Fibroblast of skin of right biceps (primary cell): ENCODE measurements at regions not wholly inside any gene's neighbourhood (a gene's known extent, or its start where the extent isn't known, plus 50 kb on each side); places are given as distances from the start of the nearest gene placed in this dataset.
"Not testable (repeated sequence)": the region's sequence is repeated elsewhere in the genome, so short reads cannot be mapped to it uniquely, and the experiment has no call there.

Experiments
- DNase-seq: peaks from one replicate; pipeline ENCODE4 v3.0.0-alpha.2; 2013

DNA sequence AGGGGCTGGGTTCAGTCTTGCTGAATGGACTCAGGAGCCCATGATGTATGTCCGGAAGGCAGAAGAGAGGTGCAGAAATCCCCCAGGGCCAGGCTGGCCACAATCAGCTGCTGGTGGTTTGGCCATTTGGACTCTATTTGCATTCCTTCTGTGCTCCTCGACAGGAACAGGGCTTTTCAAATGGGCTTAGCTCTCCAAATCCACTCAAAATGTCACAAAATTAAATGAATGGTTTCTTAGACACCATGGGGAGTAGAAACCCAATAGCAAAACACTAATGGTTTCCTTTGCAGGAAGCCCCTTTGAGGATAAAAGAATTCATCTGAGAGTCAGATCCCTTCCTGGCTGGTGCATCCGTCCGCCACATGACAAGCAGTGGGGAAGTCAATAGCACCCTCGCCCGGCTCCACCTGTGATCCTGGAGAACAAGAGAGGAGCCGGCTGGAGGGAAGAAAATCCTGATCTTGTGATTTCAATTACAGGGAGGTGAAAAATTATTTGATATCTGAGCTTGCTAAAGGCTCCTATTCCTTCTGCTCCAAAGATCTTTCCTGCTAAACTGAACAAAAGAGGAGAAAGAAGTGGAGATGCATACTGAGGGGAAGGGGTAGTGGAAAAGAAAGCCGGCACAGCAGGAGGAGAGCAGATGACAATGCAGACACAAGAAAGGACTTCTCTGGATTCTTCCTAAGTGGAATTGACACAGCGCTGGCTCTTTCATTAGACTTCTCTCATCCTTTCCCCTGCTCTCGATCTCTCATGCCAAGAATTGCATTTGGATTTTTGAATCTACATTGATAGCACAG, 190.7 kb downstream of the C7orf25 start:
- DNase-seq: peak; percentile 23

DNA sequence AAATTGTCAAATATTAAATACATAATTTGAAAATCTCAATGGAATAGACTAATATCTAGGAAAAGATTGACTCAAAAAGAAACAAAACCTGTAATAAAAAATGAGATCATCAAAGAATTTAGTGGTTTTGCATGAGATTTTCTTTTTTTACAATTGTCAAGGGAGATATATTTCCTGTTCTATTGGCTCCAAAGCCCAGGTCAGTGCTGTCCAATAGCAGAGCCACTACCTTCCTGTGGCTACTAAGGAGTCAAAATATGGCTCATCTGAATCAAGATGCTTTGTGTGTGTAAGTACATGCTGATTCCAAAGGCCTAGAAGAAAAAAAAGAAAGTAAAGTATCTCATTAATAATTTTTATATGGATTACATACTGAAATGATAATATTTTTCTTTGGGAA, 191.9 kb downstream of the C7orf25 start:
- peak; percentile 29 for DNase-seq

DNA sequence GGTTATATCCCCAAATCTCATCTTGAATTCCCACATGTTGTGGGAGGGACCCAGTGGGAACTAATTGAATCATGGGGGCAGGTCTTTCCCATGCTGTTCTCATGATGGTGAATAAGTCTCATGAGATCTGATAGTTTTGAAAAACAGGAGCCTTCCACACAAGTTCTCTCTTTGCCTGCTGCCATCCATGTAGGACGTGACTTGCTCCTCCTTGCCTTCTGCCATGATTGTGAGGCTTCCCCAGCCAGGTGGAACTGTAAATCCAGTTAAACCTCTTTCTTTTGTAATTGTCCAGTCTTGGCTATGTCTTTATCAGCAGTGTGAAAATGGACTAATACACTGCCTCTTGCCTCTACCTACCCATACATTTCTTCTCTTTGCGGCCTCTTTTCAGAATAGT, 193.4 kb downstream of the C7orf25 start:
- DNase-seq: not testable (repeated sequence)

DNA sequence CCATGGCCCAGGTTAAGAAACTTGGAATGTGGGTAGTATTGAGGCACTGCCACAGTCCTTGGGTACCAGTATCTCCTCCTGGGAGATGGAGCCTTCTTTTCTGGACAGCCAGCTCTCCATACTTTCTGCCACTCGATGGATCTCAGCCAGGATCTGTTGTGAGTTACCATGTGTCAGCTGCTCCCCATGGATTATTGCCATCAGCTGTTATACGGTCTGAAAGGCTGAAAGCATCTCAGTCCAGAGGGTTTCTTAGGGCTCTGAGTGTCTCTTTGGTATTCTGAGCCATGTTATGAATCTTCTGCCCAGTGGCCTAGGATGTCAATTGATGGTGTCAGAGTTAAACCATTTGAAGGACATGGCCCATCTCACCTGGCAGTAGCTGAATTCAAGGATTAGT, 197.5 kb downstream of the C7orf25 start:
- no peak for DNase-seq

DNA sequence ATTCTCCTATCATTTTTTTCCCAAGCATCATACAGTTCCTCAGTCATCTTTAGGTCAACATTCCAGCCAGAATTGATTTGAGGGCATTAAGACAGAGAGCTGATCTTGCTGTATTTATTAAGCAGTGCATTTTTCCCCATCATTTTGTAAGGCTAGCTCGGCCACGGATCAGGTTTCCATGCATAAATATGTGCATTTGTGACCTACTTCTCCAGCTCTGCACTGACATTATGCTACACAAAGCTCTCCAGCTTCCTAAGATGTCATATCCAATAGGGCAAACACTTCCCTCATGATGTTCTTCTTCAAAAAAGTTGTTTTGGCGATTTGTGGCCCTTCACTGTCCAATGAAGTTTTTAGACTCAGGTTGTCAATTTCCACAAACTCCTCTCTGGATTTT, 202.6 kb downstream of the C7orf25 start:
- DNase-seq: no peak

DNA sequence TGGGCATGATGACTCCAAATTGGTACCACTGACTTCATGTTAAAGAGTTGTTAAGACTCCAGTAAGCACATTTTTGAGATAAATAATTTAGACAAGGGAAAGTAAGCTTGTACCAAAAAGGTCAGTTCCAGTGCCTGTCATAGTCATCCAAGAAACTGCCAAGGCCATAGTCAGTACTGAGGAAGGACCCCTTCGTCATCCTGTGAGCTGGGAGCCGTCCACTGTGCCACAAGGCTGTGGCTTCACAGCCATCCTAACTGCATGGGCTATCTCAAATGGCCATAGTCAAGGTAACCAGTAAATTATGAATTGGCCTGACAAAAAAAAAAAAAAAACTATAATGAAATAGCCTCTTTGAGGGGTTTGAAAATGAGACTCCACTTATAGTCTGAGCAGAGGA, 207.2 kb downstream of the C7orf25 start:
- DNase-seq: no peak

DNA sequence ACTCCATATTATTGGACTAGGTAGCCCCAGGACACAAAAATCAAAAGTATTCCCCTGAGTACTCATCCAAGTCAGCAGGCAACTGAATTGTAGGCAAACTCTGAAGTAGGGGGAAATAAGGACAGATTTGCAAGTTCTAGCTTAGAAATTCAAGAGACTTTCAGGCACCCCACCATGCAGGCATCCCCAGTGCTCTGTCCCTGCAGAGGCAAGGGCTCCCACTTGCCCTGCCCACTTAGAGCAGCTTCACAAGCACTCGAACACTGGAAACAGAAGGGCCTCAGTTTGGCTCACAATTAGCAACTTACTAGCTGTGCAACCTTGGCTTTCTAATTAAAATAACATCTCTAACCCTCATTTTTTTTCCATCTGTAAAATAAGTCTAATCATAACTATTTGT, 209.2 kb downstream of the C7orf25 start:
- no peak for DNase-seq

DNA sequence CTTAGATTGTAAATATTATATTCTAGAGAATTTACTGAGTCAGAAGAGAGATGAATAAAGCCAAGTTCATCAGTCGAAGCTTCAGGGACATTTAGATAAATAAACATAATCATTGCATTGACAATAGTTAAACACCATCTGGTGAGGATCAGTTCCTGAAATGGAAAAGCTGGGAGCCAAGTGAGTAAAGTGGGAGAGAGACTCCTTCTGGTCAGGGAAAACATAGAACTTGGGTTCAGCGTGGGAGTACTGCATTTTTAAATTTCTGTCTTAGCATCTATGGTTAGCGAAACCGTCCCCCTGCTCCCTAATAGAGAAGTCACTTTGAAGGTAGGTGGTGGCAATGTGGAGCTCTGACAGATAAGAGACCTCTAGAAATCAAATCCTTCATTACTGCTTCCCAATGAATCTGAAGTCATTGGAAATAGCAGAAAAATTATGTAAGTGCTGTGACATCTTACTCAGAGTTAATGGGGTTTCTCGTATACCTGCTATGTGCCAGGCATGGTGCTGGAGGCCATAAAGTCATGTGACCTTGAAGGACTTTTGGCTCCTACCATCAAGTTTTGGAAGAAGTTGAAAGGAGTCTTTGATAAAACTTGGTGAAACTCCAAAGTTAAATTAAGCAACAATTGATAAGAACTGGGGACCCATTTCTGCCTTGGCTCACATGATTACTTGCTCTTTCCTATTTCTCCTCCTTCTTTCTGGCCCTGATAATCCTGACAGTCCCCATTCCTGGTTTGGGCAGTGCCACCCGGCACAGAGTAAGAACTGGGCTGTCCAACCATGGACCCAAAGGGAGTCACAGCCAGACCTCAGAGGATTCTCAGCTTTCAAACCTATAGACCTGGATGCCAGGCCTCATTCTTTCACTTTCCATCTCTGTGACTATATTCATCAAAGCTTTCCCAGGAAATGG, 211.2 kb downstream of the C7orf25 start:
- no peak for DNase-seq

DNA sequence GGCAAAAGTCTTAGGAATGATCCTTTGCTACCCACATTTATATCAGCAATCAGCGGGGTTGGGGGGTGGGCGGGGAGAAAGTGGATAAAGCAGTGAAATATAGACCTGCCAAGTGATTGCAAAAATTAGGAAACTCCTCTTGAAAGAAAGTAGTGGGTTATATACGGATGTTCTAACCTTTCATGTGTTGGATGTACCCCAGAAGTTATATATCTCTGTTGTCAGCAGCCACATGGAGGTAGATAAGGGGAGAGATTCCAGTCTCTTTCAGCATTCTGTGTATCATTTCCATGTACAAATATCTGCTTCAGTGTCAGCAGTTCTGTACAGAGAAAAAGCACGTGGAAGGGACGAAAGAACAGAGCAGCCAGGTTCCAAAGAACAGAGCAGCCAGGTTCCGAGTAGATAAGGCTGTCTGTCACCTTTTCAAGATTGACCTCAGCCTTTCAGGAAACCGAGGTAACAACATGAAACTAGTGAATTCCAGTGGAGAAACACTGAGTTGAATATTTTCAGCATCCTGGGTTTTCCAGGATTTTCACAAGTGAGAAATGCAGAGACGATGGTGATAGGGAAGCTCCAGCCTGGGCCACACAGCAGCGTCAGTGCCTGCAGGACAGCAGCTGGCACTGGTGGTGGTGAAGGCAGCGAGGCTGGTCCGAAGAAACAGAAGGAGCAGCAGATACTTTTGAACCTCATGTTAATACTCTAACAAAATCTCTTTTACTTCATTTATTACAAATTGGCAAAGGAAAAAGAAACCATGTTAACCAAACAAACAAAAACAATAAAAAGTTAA, 212.3 kb downstream of the C7orf25 start:
- DNase-seq: no peak

DNA sequence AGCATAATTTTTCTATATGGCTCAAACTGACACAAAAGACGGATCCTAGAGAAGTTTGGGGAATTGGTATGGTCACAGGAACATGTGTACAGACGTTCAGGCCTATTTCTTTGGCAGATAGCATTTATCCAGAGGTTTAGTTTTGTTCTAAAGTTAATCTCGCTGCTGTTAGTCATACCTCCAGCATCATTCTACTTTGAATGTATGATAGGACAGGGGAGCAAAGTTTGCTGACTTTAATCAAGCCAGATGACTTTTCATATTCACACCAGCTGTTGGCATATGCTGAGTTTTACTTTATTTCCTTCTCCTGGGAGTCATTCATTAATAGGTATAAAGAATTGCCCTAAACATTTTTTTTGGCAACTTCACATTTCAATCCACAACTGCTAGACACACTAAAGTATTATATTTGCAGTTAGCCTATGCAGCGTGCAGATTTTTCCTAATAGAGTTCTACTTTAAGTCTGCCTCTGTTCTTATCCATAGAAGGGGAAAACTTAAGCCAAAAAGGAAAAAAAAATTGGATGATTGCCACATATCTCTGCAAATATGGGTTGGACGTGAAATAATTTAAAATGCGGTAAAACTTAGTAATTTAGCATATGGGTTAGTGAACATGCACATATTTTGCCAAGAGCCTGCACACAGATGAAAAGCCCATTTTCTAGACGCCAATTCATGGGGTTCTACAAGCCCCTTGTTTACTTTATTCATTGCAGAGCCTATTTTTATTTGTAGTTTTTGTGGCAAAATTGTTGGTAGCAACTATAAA, 213.1 kb downstream of the C7orf25 start:
- DNase-seq: no peak

DNA sequence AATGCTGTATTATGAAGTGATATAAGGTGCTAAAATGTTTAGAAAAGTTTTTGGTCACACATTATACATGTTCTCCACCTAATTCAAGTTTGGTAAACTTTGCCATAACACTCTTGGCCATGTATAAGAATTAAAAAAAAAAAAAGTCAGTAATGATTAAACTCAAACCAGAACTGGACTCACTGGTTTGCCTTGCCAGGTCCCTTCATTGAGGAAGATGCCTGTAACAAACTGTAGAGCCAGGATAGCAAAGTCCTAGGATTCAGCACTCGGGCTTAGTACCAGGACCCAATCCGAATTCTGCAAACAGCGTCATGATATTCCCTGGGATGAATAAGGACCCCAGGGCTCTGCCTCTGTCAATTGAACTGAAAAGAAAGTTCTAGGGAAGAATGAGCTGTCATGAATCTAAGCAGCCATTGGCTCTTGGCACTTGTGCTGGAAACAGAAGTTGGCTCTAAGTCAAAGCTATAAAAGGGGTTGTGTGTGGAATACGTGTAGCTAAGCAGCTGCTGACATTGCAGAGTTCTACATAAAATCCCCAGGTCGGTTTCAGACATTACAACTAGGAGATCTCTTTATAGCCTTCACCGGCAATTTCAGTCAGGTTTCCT, 216.9 kb downstream of the C7orf25 start:
- DNase-seq: peak; percentile 34

DNA sequence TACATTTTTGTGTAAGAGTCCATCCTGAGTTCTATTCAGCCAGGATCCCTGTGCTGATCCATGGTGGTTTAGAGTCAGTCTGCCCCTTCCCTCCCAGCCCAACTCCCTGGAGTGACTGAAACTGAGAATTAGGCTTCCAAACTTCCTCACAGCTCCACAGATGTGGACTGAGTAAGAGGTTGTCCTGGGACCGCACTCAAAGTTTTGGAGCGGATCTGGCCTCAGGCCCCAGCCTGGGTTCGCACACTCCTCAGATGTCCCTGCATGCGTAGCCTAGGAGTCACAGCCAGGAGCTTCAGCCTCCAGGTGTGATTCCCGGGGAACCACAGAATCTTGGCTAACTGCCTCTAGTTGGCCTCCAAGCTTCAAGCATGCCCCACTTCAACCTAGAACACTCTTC, 218.1 kb downstream of the C7orf25 start:
- DNase-seq: no peak

DNA sequence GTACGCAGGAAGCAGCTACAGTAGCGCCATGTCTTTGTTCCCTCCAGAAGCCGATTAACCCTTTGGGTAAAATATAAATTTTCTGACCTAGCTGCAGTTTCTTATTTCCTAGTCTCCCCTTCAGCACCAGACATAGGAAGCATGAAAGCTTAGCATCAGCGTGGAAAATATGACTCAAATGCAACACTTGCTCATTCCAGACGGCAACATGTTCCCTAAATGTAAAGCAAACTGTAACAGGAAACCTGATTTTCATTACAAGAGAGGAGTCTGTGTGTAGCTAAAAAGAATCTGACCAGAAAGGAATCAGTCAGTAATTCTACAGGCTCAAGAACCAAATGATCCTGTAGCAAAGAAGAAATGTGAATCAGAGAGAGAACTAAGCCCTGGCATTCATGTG, 219.2 kb downstream of the C7orf25 start:
- peak; percentile 86 for DNase-seq

DNA sequence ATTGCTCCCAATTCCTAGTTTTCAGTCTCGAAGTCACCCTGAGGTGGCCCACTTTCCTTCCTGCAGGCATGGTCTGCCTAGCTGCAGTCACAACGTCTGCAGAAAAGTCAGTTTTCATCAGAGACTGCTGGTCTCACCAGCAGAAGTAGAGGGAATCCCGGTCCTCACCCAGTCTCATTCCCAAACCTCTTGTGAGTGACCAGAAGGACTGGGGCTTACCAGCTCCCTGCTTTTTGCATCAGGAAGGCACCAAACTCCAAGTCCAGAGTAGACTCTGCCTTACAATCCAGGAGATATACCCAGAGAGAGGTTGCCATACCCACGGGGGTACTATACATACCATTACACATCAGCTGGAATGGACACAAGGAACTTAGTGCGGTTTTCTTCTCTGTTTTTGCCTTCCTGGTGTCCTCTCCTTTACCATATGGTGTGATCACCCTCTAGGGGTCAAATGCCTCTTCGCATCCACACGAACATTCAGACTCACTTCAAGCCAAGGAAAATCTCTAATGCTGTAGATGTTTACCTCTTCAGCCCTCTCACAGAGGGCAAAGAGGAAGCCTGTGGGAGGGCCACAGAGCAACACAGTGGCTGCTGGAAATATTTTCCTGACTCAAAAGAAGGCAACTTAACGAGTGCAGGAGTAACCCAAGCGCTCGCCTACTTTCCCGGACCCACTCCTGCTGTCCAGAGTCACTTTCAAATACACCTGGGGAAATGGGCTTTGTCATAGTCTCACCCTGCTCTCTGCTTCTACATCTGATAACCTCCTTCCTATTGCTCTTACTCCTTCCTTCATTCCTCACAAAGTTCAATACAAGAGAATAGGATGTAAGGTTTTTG, 220.9 kb downstream of the C7orf25 start:
- peak; percentile 70 for DNase-seq

DNA sequence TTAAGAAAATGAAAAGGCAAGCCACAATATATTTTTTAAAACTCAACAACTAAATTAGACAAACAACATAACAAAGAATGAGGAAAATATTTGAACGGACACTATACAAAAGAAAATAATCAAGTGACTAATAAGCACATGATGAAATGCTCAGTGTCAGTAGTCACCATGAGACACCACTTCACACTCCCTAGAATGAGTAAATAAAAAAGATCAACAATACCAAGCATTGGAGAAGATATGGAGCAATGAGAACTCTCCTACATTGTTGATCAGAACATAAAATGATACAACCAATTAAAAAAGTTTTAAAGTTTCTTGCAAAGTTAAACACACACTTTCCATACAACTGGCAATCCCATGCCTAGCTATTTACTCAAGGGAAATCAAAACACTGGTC, 222.2 kb downstream of the C7orf25 start:
- DNase-seq: no peak

DNA sequence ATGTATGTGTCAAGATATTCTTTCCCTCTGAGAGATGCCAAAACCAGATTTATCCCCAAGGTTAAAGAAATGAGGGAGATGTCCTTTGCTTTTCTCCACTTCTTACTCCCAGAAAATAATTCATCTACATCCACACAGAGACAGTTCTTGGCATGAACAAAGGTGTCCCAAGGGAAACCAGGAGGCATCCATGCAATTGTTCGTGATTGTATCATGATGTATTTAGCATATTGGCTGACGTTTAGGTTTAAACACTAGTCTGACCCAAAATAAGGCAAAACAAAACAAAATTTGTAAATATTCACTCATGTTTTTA, 223.9 kb downstream of the C7orf25 start:
- DNase-seq: no peak

DNA sequence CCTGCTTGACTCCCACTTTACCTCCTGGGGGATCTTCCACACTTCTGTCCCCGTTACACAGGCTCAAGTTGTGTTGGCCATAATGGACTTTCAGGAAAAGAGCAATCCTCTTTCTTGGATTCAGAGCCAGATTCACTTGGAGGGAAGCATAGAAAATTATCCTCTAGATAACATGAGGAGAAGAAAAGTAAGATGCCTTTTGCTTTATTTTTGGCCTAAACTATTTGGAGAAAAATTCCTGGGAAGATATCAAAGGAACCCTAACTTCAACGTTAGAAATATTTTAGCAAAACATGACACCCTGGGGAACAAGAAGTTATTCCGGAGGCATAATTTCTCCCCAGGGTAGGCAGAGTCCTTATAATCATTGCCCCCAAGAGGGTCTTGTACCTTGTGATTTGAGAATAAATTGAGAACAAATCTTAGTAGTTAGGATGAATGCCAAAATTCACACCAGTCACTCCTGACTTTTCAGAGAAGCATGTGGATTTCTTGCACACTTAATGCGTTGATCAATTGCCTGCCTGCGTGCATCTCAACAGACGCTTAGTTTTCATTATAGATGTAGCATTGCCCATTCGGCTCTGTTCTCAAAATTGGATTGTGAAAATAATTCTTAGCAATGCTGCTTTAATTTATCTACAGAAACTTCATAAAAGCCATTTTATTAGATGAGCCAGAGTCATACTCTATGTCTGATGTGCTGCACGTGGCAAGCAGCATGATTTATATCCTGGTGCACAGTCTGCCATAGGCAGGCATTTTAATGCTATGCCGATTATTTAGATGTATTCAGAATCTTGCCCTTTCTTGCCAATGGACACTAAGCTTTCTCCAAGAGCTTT, 224.4 kb downstream of the C7orf25 start:
- DNase-seq: no peak

DNA sequence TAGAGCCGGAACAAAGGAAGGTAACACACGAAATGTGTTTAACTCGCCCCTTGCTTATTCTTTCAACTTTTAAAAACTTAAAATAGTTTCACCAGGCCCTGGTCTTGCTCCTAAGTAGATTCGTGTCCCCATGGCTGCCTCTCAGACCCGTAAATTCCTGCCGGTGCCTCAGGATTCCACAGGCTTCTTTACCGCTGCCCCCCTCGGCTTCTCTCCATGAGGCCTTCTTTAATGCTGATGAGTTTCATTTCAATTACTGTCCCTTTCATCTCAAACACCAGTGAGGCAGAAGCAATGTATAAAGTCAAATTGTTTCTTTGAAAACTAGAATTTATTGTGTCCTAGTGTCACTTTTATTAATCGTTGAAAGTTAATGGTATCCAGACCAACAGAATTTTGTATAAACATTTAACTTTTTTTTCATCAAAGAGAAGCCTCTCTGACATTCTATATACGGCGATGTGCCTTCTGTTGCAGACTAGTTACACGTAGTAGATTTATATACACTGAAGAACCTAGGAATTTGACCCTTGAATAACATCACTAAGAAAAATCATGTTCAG, 225.2 kb downstream of the C7orf25 start:
- no peak for DNase-seq

DNA sequence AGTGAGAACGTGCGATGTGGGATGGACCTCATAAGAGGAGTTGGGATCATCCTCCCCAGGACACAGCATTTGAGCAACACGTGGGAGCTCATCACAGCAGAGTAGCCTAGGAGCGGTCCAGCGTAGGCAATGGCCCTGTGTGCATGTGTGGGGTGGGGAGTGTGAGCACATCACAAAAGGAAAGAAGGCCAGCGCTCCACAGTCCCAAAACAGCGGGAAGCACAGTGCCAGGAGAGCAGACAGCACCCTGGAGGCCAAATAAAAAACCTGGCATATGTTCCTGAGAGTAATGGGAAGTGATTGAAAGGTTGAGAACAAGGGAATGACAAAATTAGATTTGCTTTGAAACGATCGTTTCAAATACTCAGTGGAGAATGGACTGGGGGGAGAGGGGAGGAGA, 226.0 kb downstream of the C7orf25 start:
- no peak for DNase-seq
